HepG2 (cell line): ENCODE measurements at regions not wholly inside any gene's neighbourhood (a gene's known extent, or its start where the extent isn't known, plus 50 kb on each side); places are given as distances from the start of the nearest gene placed in this dataset.

Experiments
- ATAC-seq: fragments of 200-7000 bp; cut with Tn5 transposase; 3 replicates; pipeline ENCODE4 v1.9.1; 2020; ENCODE audit warnings: mild to moderate bottlenecking, moderate library complexity
- BruUV-seq: library from RNA; stranded (reverse); fragments of 400-500 nt; replicated peaks from 2 replicates; lab custom pipeline; 2021; lab: Mats Ljungman, UMichigan
- CTCF ChIA-PET: fragments of 300-600 bp; formaldehyde crosslinking; extraction: SDS; loops from one replicate; lab custom pipeline; 2021; ENCODE audit warnings: low total read pairs, inconsistent platforms, low intra/inter-chr PET ratio; lab: Yijun Ruan, JAX
- POLR2A ChIA-PET: fragments of 350-600 bp; sonication (Branson Sonifier 250); formaldehyde crosslinking; loops from one replicate; lab custom pipeline; 2020; ENCODE audit warnings: antibody characterized with exemption, inconsistent platforms; lab: Yijun Ruan, JAX
- DNase-seq: peaks from one replicate; pipeline ENCODE4 v3.0.0-alpha.2; 2015; ENCODE audit warnings: low spot score
- FAIRE-seq: peaks from 3 replicates; lab custom pipeline; 2011; peaks lifted over from hg19 to GRCh38; lab: Jason Lieb, UNC
- H2AFZ ChIP-seq: one replicate; pipeline ENCODE4 v1.6.1; 2011; ENCODE audit warnings: low read length, inconsistent platforms
- H3K27ac ChIP-seq: fragments of 300-600 bp; 3 replicates; pipeline ENCODE4 v1.8.0; 2011; ENCODE audit warnings: mixed run types, mild to moderate bottlenecking, mixed read lengths, low read length, inconsistent platforms; ENCODE audit not compliant: insufficient read depth; ENCODE audit errors: extremely low read length
- H3K27me3 ChIP-seq, 2 experiments: fragments of 200-600 bp in 1 of 2; 2 replicates in 1 of 2; 3 replicates in 1 of 2; pipeline versions ENCODE4 v1.6.0 to v1.8.0; 2011; ENCODE audit warnings: low read length in 2 of 2, mild to moderate bottlenecking in 2 of 2, moderate library complexity in 2 of 2, inconsistent platforms in 1 of 2; ENCODE audit not compliant: insufficient read depth in 2 of 2, control insufficient read depth in 1 of 2
- H3K36me3 ChIP-seq, 2 experiments: fragments of 200-600 bp in 1 of 2; replicated peaks in 1 of 2; 2 replicates in 1 of 2; 3 replicates in 1 of 2; pipeline versions ENCODE4 v1.5.1 to v1.8.0; 2011; ENCODE audit warnings: low read length in 2 of 2, inconsistent platforms in 1 of 2; ENCODE audit not compliant: insufficient read depth in 2 of 2, control insufficient read depth in 1 of 2
- H3K4me1 ChIP-seq: 2 replicates; pipeline ENCODE4 v1.5.1; 2012; ENCODE audit warnings: low read length, inconsistent platforms; ENCODE audit not compliant: insufficient read depth
- H3K4me2 ChIP-seq: 2 replicates; pipeline ENCODE4 v1.6.0; 2011; ENCODE audit warnings: low read depth, low read length, inconsistent platforms
- H3K4me3 ChIP-seq, 3 experiments: fragments of 200-600 bp in 1 of 3; sonication (generic), shearing (Covaris generic) in 1 of 3; replicated peaks in 1 of 3; 2 replicates each; pipeline ENCODE4 v1.5.1; 2011 to 2016; ENCODE audit warnings: low read length in 3 of 3, inconsistent platforms in 2 of 3, low read depth in 2 of 3, mild to moderate bottlenecking in 2 of 3, control low read depth in 1 of 3, mixed read lengths in 1 of 3; ENCODE audit not compliant: insufficient read depth in 1 of 3
- H3K79me2 ChIP-seq: one replicate; pipeline ENCODE4 v1.6.1; 2011; ENCODE audit warnings: low read length, inconsistent platforms; ENCODE audit not compliant: insufficient read depth
- H3K9ac ChIP-seq: 2 replicates; pipeline ENCODE4 v1.6.0; 2011; ENCODE audit warnings: mild to moderate bottlenecking, low read depth, low read length, inconsistent platforms; ENCODE audit not compliant: insufficient read depth
- H3K9me3 ChIP-seq: 2 replicates; pipeline ENCODE4 v1.5.1; 2012; ENCODE audit warnings: mild to moderate bottlenecking, low read length
- H4K20me1 ChIP-seq: 2 replicates; pipeline ENCODE4 v1.6.0; 2011; ENCODE audit warnings: inconsistent platforms, mild to moderate bottlenecking, low read length, moderate library complexity; ENCODE audit not compliant: insufficient read depth
- CREM ChIP-seq, 2 experiments: sonication (generic) in 1 of 2; formaldehyde crosslinking in 1 of 2; IDR thresholded peaks; 2 replicates each; pipeline versions ENCODE4 v1.4.0 to v1.6.1; 2016 to 2020; ENCODE audit warnings: antibody characterized with exemption in 1 of 2, mild to moderate bottlenecking in 1 of 2, missing genetic modification reagents in 1 of 2
- HNRNPLL ChIP-seq: fragments of 200-400 bp; formaldehyde crosslinking; IDR thresholded peaks from 2 replicates; pipeline ENCODE4 v1.6.1; 2017; ENCODE audit warnings: mild to moderate bottlenecking, low read depth, low read length; ENCODE audit not compliant: poor library complexity, severe bottlenecking
- MTA1 ChIP-seq: sonication (generic); formaldehyde crosslinking; IDR thresholded peaks from 2 replicates; pipeline ENCODE4 v1.4.0; 2020; ENCODE audit warnings: missing genetic modification reagents, mild to moderate bottlenecking, borderline replicate concordance
- XBP1 ChIP-seq: sonication (generic); formaldehyde crosslinking; IDR thresholded peaks from 2 replicates; pipeline ENCODE4 v1.5.0; 2020; ENCODE audit warnings: missing genetic modification reagents
- ZNF660 ChIP-seq: sonication (generic); formaldehyde crosslinking; IDR thresholded peaks from 2 replicates; pipeline ENCODE4 v1.5.1; 2020; ENCODE audit warnings: mild to moderate bottlenecking, low read depth, missing genetic modification reagents, borderline replicate concordance
- WGBS: methylation state at CpG from one replicate; pipeline ENCODE4 v1.1.6; 2017; ENCODE audit warnings: low lambda C conversion rate; 5-methylcytosine and 5-hydroxymethylcytosine counted together
- in situ Hi-C: cut with HindIII; loops from 2 replicates; pipeline ENCODE4 v1.10.0; 2017; ENCODE audit warnings: low pct_unique_long_range_greater_than_20kb; ENCODE audit not compliant: extremely low pct_ligation_motif_present
- intact Hi-C: fragments of 100-400 bp; cut with micrococcal nuclease; formaldehyde crosslinking; loops from one replicate; pipeline ENCODE4 v1.10.0; 2022; ENCODE audit not compliant: unreplicated experiment
- TF ChIP-seq, protein P1 (sequence below): sonication (generic); formaldehyde crosslinking; IDR thresholded peaks from 2 replicates; pipeline ENCODE4 v1.9.0; 2021; ENCODE audit warnings: mild to moderate bottlenecking, missing genetic modification reagents
- TF ChIP-seq, protein P2 (sequence below): sonication (generic); formaldehyde crosslinking; IDR thresholded peaks from 2 replicates; pipeline ENCODE4 v1.8.0; 2022; ENCODE audit warnings: missing genetic modification reagents, mild to moderate bottlenecking, inconsistent platforms, borderline replicate concordance
- TF ChIP-seq, protein P3 (sequence below): sonication (generic); formaldehyde crosslinking; IDR thresholded peaks from 2 replicates; pipeline ENCODE4 v1.4.0; 2020; ENCODE audit warnings: mild to moderate bottlenecking, missing genetic modification reagents

DNA sequence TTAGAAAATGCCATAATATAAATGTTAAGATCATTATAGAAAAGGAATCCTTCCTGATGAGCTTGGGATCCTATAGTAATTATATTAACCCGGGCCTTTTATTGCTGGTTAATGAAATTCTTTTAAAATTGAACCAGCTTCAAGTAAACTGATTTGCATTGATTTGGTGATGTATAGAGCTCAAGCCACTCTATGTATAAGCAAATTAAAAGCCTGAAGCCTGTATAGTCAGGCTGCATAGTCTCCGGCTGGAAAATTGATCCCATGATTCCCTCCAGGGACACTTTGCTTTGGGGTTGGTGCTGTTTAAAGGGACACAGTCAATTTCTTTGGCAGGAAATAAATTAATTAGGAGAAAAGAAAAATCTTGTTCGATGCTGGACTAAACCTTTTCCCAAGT is 199.1 kb downstream of the HERPUD2 start:
- no peaks in the 10 kb centered on the region for H3K79me2 ChIP-seq
- H3K27me3 ChIP-seq = peaks cover 0 to 8% of the 10 kb centered on the region in 2 experiments; a peak in 3 of 5 replicates
- ChIA-PET POLR2A (no interaction called here), CTCF (no interaction called here)
- DNase-seq = no peak
- intact Hi-C loops (no loop called here), in situ Hi-C loops (no loop called here)
- H3K9me3 ChIP-seq = no peaks in the 10 kb centered on the region
- H3K4me2 ChIP-seq = no peak overlapping the region
- no peak overlapping the region for H3K27ac ChIP-seq
- H3K36me3 ChIP-seq = no peaks in the 10 kb centered on the region
- no peaks in the 10 kb centered on the region for H3K4me1 ChIP-seq
- H2AFZ ChIP-seq = no peak overlapping the region
- no peak overlapping the region for H3K9ac ChIP-seq
- no peak for FAIRE-seq
- no peak overlapping the region for H3K4me3 ChIP-seq
- 3% methylated on average over 3 of the region's 3 CpGs for WGBS
- no TSS peak for BruUV-seq
- H4K20me1 ChIP-seq = no peaks in the 10 kb centered on the region
- ATAC-seq = no peak
- TF ChIP-seq, protein P1, sequence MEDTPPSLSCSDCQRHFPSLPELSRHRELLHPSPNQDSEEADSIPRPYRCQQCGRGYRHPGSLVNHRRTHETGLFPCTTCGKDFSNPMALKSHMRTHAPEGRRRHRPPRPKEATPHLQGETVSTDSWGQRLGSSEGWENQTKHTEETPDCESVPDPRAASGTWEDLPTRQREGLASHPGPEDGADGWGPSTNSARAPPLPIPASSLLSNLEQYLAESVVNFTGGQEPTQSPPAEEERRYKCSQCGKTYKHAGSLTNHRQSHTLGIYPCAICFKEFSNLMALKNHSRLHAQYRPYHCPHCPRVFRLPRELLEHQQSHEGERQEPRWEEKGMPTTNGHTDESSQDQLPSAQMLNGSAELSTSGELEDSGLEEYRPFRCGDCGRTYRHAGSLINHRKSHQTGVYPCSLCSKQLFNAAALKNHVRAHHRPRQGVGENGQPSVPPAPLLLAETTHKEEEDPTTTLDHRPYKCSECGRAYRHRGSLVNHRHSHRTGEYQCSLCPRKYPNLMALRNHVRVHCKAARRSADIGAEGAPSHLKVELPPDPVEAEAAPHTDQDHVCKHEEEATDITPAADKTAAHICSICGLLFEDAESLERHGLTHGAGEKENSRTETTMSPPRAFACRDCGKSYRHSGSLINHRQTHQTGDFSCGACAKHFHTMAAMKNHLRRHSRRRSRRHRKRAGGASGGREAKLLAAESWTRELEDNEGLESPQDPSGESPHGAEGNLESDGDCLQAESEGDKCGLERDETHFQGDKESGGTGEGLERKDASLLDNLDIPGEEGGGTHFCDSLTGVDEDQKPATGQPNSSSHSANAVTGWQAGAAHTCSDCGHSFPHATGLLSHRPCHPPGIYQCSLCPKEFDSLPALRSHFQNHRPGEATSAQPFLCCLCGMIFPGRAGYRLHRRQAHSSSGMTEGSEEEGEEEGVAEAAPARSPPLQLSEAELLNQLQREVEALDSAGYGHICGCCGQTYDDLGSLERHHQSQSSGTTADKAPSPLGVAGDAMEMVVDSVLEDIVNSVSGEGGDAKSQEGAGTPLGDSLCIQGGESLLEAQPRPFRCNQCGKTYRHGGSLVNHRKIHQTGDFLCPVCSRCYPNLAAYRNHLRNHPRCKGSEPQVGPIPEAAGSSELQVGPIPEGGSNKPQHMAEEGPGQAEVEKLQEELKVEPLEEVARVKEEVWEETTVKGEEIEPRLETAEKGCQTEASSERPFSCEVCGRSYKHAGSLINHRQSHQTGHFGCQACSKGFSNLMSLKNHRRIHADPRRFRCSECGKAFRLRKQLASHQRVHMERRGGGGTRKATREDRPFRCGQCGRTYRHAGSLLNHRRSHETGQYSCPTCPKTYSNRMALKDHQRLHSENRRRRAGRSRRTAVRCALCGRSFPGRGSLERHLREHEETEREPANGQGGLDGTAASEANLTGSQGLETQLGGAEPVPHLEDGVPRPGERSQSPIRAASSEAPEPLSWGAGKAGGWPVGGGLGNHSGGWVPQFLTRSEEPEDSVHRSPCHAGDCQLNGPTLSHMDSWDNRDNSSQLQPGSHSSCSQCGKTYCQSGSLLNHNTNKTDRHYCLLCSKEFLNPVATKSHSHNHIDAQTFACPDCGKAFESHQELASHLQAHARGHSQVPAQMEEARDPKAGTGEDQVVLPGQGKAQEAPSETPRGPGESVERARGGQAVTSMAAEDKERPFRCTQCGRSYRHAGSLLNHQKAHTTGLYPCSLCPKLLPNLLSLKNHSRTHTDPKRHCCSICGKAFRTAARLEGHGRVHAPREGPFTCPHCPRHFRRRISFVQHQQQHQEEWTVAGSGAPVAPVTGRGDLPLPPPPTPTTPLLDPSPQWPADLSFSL (CRISPR knock-in tag) = no peak
- TF ChIP-seq MTA1 (CRISPR knock-in tag) (no peak), ZNF660 (no peak), CREM (IDR thresholded peaks at IDR 0.05) (no peak), CREM (CRISPR knock-in tag; IDR thresholded peaks at IDR 0.05) (no peak), XBP1 (no peak), HNRNPLL (no peak)
- TF ChIP-seq, protein P2, sequence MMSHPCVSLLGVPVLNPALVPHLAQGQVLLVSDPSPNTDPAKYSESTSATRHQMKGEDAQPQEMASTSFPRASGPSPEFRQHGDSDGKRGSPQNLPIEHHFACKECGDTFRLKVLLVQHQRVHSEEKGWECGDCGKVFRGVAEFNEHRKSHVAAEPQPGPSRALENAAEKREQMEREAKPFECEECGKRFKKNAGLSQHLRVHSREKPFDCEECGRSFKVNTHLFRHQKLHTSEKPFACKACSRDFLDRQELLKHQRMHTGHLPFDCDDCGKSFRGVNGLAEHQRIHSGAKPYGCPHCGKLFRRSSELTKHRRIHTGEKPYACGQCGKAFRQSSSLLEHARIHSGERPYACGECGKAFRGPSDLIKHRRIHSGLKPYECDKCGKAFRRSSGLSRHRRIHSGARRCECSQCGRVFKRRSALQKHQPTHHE = no peak
- TF ChIP-seq, protein P3, sequence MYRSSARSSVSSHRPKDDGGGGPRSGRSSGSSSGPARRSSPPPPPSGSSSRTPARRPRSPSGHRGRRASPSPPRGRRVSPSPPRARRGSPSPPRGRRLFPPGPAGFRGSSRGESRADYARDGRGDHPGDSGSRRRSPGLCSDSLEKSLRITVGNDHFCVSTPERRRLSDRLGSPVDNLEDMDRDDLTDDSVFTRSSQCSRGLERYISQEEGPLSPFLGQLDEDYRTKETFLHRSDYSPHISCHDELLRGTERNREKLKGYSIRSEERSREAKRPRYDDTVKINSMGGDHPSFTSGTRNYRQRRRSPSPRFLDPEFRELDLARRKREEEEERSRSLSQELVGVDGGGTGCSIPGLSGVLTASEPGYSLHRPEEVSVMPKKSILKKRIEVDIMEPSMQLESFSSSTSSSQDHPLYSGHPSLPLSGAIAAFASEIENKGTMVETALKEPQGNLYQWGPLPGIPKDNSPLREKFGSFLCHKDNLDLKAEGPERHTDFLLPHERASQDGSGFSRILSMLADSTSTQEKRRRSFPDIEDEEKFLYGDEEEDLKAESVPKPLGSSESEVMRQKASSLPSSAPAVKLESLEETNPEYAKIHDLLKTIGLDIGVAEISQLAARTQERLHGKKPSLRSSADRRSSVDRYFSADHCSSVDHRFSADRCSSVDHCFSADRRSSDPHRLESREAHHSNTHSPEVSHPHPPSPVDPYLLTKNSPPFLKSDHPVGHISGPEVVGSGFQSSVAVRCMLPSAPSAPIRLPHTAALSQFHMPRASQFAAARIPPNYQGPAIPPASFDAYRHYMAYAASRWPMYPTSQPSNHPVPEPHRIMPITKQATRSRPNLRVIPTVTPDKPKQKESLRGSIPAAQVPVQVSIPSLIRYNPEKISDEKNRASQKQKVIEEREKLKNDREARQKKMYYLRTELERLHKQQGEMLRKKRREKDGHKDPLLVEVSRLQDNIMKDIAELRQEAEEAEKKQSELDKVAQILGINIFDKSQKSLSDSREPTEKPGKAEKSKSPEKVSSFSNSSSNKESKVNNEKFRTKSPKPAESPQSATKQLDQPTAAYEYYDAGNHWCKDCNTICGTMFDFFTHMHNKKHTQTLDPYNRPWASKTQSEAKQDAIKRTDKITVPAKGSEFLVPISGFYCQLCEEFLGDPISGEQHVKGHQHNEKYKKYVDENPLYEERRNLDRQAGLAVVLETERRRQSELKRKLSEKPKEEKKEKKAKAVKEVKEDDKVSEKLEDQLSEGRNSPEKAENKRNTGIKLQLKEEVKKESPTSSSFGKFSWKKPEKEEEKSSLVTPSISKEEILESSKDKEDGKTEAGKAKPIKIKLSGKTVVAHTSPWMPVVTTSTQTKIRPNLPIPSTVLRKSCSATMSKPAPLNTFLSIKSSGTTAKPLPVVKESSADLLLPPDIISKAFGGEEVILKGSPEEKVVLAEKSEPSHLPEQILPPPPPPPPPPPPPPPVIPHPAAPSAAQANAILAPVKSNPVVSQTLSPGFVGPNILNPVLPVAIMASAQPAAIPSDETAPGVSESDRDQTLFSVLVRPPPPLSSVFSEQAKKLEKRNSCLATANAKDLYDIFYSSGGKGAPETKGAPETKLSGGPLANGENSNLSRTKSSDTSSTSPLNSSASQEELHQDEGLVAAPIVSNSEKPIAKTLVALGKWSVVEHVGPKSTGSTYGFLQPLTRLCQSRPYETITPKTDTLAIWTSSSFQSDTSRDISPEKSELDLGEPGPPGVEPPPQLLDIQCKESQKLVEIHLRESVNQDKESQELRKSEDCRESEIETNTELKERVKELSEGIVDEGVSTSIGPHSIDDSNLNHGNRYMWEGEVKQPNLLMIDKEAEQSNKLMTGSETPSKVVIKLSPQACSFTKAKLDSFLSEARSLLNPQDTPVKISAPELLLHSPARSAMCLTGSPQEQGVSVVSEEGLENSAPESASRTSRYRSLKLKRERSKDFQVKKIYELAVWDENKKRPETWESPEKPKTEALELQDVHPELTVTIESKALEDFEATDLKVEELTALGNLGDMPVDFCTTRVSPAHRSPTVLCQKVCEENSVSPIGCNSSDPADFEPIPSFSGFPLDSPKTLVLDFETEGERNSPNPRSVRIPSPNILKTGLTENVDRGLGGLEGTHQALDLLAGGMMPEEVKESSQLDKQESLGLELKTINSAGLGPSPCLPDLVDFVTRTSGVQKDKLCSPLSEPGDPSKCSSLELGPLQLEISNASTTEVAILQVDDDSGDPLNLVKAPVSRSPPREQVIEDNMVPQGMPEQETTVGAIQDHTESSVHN (CRISPR knock-in tag) = no peak
